C4-2B (cell line): ENCODE measurements at regions not wholly inside any gene's neighbourhood (a gene's known extent, or its start where the extent isn't known, plus 50 kb on each side); places are given as distances from the start of the nearest gene placed in this dataset.

Experiments used
- ZFX ChIP-seq: fragments of 450-650 bp; IDR thresholded peaks from 2 replicates; pipeline ENCODE4 v1.6.1; 2017
- TF ChIP-seq, protein P1 (sequence below): fragments of 450-650 bp; conservative IDR thresholded peaks from 2 replicates; pipeline ENCODE4 v1.5.1; 2017; ENCODE audit warnings: mild to moderate bottlenecking

DNA sequence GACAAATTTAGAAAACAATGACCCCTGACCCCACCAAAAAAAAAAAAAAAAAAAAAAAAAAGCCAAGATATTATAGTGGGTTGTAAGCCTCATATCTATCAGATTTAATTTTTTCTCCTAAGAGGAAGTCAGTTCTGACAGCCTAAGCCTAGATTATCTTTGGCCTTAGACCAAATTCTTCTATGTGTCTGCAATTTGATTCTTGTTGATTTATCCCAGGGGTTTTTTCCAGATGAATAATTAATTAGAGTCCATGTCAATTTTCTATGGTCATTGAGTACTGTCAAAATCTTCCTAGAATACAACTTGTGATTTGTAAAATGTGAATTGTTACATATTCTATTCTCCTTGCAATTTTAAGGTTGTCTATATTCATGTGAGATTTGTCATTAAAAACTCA, 151.6 kb upstream of the CACNA2D1 start:
- TF ChIP-seq, protein P1, sequence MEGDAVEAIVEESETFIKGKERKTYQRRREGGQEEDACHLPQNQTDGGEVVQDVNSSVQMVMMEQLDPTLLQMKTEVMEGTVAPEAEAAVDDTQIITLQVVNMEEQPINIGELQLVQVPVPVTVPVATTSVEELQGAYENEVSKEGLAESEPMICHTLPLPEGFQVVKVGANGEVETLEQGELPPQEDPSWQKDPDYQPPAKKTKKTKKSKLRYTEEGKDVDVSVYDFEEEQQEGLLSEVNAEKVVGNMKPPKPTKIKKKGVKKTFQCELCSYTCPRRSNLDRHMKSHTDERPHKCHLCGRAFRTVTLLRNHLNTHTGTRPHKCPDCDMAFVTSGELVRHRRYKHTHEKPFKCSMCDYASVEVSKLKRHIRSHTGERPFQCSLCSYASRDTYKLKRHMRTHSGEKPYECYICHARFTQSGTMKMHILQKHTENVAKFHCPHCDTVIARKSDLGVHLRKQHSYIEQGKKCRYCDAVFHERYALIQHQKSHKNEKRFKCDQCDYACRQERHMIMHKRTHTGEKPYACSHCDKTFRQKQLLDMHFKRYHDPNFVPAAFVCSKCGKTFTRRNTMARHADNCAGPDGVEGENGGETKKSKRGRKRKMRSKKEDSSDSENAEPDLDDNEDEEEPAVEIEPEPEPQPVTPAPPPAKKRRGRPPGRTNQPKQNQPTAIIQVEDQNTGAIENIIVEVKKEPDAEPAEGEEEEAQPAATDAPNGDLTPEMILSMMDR: no peak
- no peak for TF ChIP-seq ZFX
